OCI-LY1 (cell line): ENCODE measurements at regions not wholly inside any gene's neighbourhood (a gene's known extent, or its start where the extent isn't known, plus 50 kb on each side); places are given as distances from the start of the nearest gene placed in this dataset.

Experiments
- H2AFZ ChIP-seq: fragments of 200-600 bp; sonication (generic), shearing (Covaris generic); 2 replicates; pipeline ENCODE4 v1.6.0; 2014; ENCODE audit warnings: antibody characterized with exemption, mild to moderate bottlenecking, low read length
- H3F3A ChIP-seq: fragments of 200-600 bp; sonication (generic), shearing (Covaris generic); 2 replicates; pipeline ENCODE4 v1.6.0; 2014; ENCODE audit warnings: mild to moderate bottlenecking, antibody characterized with exemption, low read length, moderate library complexity; ENCODE audit not compliant: insufficient read depth
- H3K27ac ChIP-seq: fragments of 200-600 bp; sonication (generic); 2 replicates; pipeline ENCODE4 v1.5.1; 2014; ENCODE audit warnings: low read length, mixed run types, mild to moderate bottlenecking, low read depth; ENCODE audit not compliant: poor library complexity, severe bottlenecking
- H3K27me3 ChIP-seq: fragments of 200-600 bp; sonication (generic); 2 replicates; pipeline ENCODE4 v1.6.0; 2014; ENCODE audit warnings: antibody characterized with exemption, mild to moderate bottlenecking, low read length, moderate library complexity; ENCODE audit not compliant: insufficient read depth
- H3K36me3 ChIP-seq: fragments of 200-600 bp; sonication (generic); 2 replicates; pipeline ENCODE4 v1.6.1; 2014; ENCODE audit warnings: mild to moderate bottlenecking, antibody characterized with exemption, low read length, moderate library complexity, mixed read lengths; ENCODE audit not compliant: insufficient read depth
- H3K4me1 ChIP-seq: fragments of 200-600 bp; sonication (generic); 2 replicates; pipeline ENCODE4 v1.5.1; 2014; ENCODE audit warnings: mild to moderate bottlenecking, low read length, moderate library complexity; ENCODE audit not compliant: insufficient read depth, severe bottlenecking
- H3K4me2 ChIP-seq: fragments of 200-600 bp; sonication (generic), shearing (Covaris generic); 2 replicates; pipeline ENCODE4 v1.6.1; 2014; ENCODE audit warnings: low read length
- H3K4me3 ChIP-seq: fragments of 200-600 bp; sonication (generic); 2 replicates; pipeline ENCODE4 v1.5.1; 2014; ENCODE audit warnings: low read length, low read depth, mild to moderate bottlenecking, mixed read lengths; ENCODE audit not compliant: poor library complexity, severe bottlenecking
- H3K79me2 ChIP-seq: fragments of 200-600 bp; shearing (Covaris generic); 2 replicates; pipeline ENCODE4 v1.6.1; 2016; ENCODE audit warnings: mixed run types, low read length, mixed read lengths; ENCODE audit not compliant: insufficient read depth
- H3K9ac ChIP-seq: fragments of 200-600 bp; sonication (generic), shearing (Covaris generic); 2 replicates; pipeline ENCODE4 v1.6.1; 2014; ENCODE audit warnings: mild to moderate bottlenecking, low read length, mixed read lengths
- H3K9me2 ChIP-seq: fragments of 200-600 bp; sonication (generic), shearing (Covaris generic); 2 replicates; pipeline ENCODE4 v1.6.1; 2014; ENCODE audit warnings: low read depth, mild to moderate bottlenecking, low read length, mixed read lengths
- H3K9me3 ChIP-seq: fragments of 200-600 bp; shearing (Covaris generic); 2 replicates; pipeline ENCODE4 v1.6.1; 2014; ENCODE audit warnings: low read length, mixed read lengths
- H4K20me1 ChIP-seq: fragments of 200-600 bp; sonication (generic), shearing (Covaris generic); 2 replicates; pipeline ENCODE4 v1.6.0; 2016; ENCODE audit warnings: mild to moderate bottlenecking, low read length; ENCODE audit not compliant: insufficient read depth
- CTCF ChIP-seq: fragments of 200-600 bp; sonication (generic), shearing (Covaris generic); IDR thresholded peaks from 2 replicates; pipeline ENCODE4 v1.5.1; 2017; ENCODE audit warnings: mild to moderate bottlenecking, antibody characterized with exemption, low read length, moderate library complexity, mixed read lengths
- EZH2 ChIP-seq: fragments of 200-600 bp; sonication (generic), shearing (Covaris generic); IDR thresholded peaks from 2 replicates; pipeline ENCODE4 v1.8.0; 2017; ENCODE audit warnings: borderline replicate concordance, mixed run types, mild to moderate bottlenecking, antibody characterized with exemption, low read length, moderate library complexity, mixed read lengths

DNA sequence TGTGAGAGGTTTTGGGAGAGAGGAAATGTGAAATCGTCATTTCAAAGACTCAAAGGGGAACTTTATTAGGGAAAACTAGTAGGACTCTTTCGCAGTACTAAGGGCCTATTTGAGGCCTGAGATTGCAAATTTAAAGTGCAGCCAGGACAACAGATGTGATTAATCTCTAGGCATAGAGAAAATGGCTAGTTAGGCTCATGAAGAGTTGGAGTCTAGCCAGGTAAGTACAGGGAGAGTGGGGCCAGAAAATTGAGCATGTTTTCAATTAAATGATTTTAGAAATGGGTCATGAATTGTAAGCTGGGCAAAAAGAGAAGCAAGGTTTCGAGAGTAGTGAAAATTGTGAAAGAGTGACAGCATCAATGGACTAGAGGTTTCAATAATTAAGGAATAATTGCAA lies 91.9 kb upstream of the LMNTD1 start:
- Histone ChIP-seq H4K20me1 (no peaks in the 10 kb centered on the region), H3F3A (no peaks in the 10 kb centered on the region), H3K4me1 (no peaks in the 10 kb centered on the region), H3K4me2 (no peak overlapping the region), H2AFZ (no peak overlapping the region), H3K27me3 (no peaks in the 10 kb centered on the region), H3K9me3 (no peaks in the 10 kb centered on the region), H3K79me2 (no peaks in the 10 kb centered on the region), H3K9ac (no peak overlapping the region), H3K9me2 (no peaks in the 10 kb centered on the region), H3K27ac (no peak overlapping the region), H3K4me3 (no peak overlapping the region), H3K36me3 (no peaks in the 10 kb centered on the region)
- TF ChIP-seq CTCF: no peak
- TF ChIP-seq EZH2: no peak

DNA sequence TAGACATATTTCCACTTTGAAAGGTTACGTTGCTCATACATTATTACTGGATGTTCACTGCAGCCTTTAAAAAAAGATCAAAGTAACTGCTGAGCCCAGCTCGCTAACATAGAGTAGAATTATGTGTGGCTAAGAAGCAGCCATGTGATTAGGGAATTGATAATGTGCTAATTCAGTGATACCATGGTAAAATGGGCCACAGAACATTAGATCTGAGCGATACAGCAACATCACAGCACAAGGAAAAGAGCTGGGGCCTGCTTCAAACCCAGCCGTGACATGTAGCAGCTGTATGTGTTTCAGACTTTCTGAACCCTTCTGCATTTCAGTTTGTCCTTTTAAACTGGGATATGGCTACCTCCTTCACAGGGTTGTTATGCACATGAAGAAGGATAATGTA lies 92.3 kb upstream of the LMNTD1 start:
- Histone ChIP-seq H3K27ac (no peak overlapping the region), H3F3A (no peaks in the 10 kb centered on the region), H3K36me3 (no peaks in the 10 kb centered on the region), H3K27me3 (no peaks in the 10 kb centered on the region), H4K20me1 (no peaks in the 10 kb centered on the region), H2AFZ (no peak overlapping the region), H3K4me2 (no peak overlapping the region), H3K9me3 (no peaks in the 10 kb centered on the region), H3K4me1 (no peaks in the 10 kb centered on the region), H3K9ac (no peak overlapping the region), H3K79me2 (no peaks in the 10 kb centered on the region), H3K9me2 (no peaks in the 10 kb centered on the region), H3K4me3 (no peak overlapping the region)
- TF ChIP-seq EZH2: no peak
- no peak for TF ChIP-seq CTCF

GRCh38 chr12:25651931-25652330 lies 98.8 kb upstream of the LMNTD1 start:
- Histone ChIP-seq H3K4me2 (no peak overlapping the region), H3F3A (no peaks in the 10 kb centered on the region), H3K9me2 (no peaks in the 10 kb centered on the region), H3K4me3 (no peak overlapping the region), H3K4me1 (no peaks in the 10 kb centered on the region), H3K79me2 (no peaks in the 10 kb centered on the region), H3K9ac (no peak overlapping the region), H3K27ac (no peak overlapping the region), H2AFZ (no peak overlapping the region), H3K9me3 (no peaks in the 10 kb centered on the region), H3K36me3 (no peaks in the 10 kb centered on the region), H3K27me3 (no peaks in the 10 kb centered on the region), H4K20me1 (no peaks in the 10 kb centered on the region)
- TF ChIP-seq EZH2: no peak
- TF ChIP-seq CTCF: no peak
